Posterior cingulate gyrus (tissue), 11 donors: ENCODE measurements at regions not wholly inside any gene's neighbourhood (a gene's known extent, or its start where the extent isn't known, plus 50 kb on each side); places are given as distances from the start of the nearest gene placed in this dataset.

Experiments
- DNase-seq, 10 donors: peaks; one replicate each; pipeline versions ENCODE4 v3.0.0 to v3.0.0-alpha.2; 2020 to 2021; ENCODE audit warnings: mixed read lengths in 3 of 10
- intact Hi-C: fragments of 100-400 bp; cut with DNase I; formaldehyde crosslinking; loops from one replicate; pipeline ENCODE4 v1.15.1; 2023

- no peak for DNase-seq
Observed at GRCh38 chr9:115980502-115980901, 173.1 kb upstream of the PAPPA start.

GRCh38 chr9:115980976-115981375, 172.6 kb upstream of the PAPPA start:
- intact Hi-C loops = no loop called here
- DNase-seq = no peak

More at GRCh38 chr9:115980502-115980901, 173.1 kb upstream of the PAPPA start:
- intact Hi-C loops = no loop called here

GRCh38 chr9:115983366-115983765, 170.2 kb upstream of the PAPPA start:
- intact Hi-C loops = no loop called here
- DNase-seq = no peak

GRCh38 chr9:115985657-115986056, 167.9 kb upstream of the PAPPA start:
- intact Hi-C loops = no loop called here
- DNase-seq = no peak

GRCh38 chr9:115986508-115986907, 167.1 kb upstream of the PAPPA start:
- no peak for DNase-seq
- intact Hi-C loops = no loop called here

GRCh38 chr9:115988701-115989100, 164.9 kb upstream of the PAPPA start:
- DNase-seq = no peak
- intact Hi-C loops = no loop called here

GRCh38 chr9:115989831-115990230, 163.8 kb upstream of the PAPPA start:
- DNase-seq = no peak
- intact Hi-C loops = no loop called here

GRCh38 chr9:115992834-115993233, 160.8 kb upstream of the PAPPA start:
- intact Hi-C loops = no loop called here
- DNase-seq = no peak

GRCh38 chr9:115997923-115998322, 155.7 kb upstream of the PAPPA start:
- intact Hi-C loops = no loop called here
- no peak for DNase-seq

GRCh38 chr9:115998666-115999065, 154.9 kb upstream of the PAPPA start:
- DNase-seq = no peak
- intact Hi-C loops = no loop called here

GRCh38 chr9:115999498-115999897, 154.1 kb upstream of the PAPPA start:
- intact Hi-C loops = no loop called here
- DNase-seq = no peak

GRCh38 chr9:116000748-116001329, 152.8 kb upstream of the PAPPA start:
- intact Hi-C loops = no loop called here

GRCh38 chr9:116002181-116002580, 151.4 kb upstream of the PAPPA start:
- intact Hi-C loops = no loop called here
- DNase-seq = no peak

More at GRCh38 chr9:116000748-116001329, 152.8 kb upstream of the PAPPA start:
- DNase-seq = peak in 1 of 10 donors; percentile 45

GRCh38 chr9:116002624-116003023, 151.0 kb upstream of the PAPPA start:
- no peak for DNase-seq
- intact Hi-C loops = no loop called here

- intact Hi-C loops = no loop called here
- DNase-seq = no peak
Observed at GRCh38 chr9:116003397-116003796, 150.2 kb upstream of the PAPPA start.

- no peak for DNase-seq
- intact Hi-C loops = no loop called here
Observed at GRCh38 chr9:116005205-116005604, 148.4 kb upstream of the PAPPA start.

- intact Hi-C loops = no loop called here
- no peak for DNase-seq
Observed at GRCh38 chr9:116007824-116008223, 145.8 kb upstream of the PAPPA start.

- no peak for DNase-seq
Observed at GRCh38 chr9:116008278-116008677, 145.3 kb upstream of the PAPPA start.

GRCh38 chr9:116009420-116009819, 144.2 kb upstream of the PAPPA start:
- DNase-seq = no peak
- intact Hi-C loops = no loop called here

More at GRCh38 chr9:116008278-116008677, 145.3 kb upstream of the PAPPA start:
- intact Hi-C loops = no loop called here

- intact Hi-C loops = no loop called here
- no peak for DNase-seq
Observed at GRCh38 chr9:116015855-116016254, 137.7 kb upstream of the PAPPA start.

- DNase-seq = no peak
- intact Hi-C loops = no loop called here
Observed at GRCh38 chr9:116020146-116020545, 133.4 kb upstream of the PAPPA start.

- intact Hi-C loops = no loop called here
- no peak for DNase-seq
Observed at GRCh38 chr9:116020801-116021200, 132.8 kb upstream of the PAPPA start.

- DNase-seq = no peak
Observed at GRCh38 chr9:116027096-116027495, 126.5 kb upstream of the PAPPA start.

More at GRCh38 chr9:116027096-116027495, 126.5 kb upstream of the PAPPA start:
- intact Hi-C loops = no loop called here
